Testis (tissue), 2 donors: ENCODE measurements at regions not wholly inside any gene's neighbourhood (a gene's known extent, or its start where the extent isn't known, plus 50 kb on each side); places are given as distances from the start of the nearest gene placed in this dataset.

Source experiments
- CTCF ChIP-seq, 3 experiments: fragments of 450-650 bp in 2 of 3; fragments of 200-600 bp in 1 of 3; sonication (generic) in 1 of 3; IDR thresholded peaks; one replicate each; pipeline ENCODE4 v1.5.1; 2016 to 2019; ENCODE audit warnings: antibody characterized with exemption in 3 of 3, mild to moderate bottlenecking in 2 of 3, moderate library complexity in 1 of 3
- POLR2A ChIP-seq: fragments of 450-650 bp; IDR thresholded peaks from one replicate; pipeline ENCODE4 v1.6.1; 2017; ENCODE audit warnings: antibody characterized with exemption, mild to moderate bottlenecking, moderate library complexity

GRCh38 chr12:42935756-42936155, 346.2 kb upstream of the PRICKLE1 start:
- TF ChIP-seq CTCF (IDR thresholded peaks at IDR 0.05): no peak
- TF ChIP-seq POLR2A: no peak
